Caco-2 (cell line): ENCODE measurements at regions not wholly inside any gene's neighbourhood (a gene's known extent, or its start where the extent isn't known, plus 50 kb on each side); places are given as distances from the start of the nearest gene placed in this dataset.

Experiments
- BruUV-seq: library from RNA; stranded (reverse); fragments of 400-500 nt; replicated peaks from 2 replicates; lab custom pipeline; 2021; lab: Mats Ljungman, UMichigan
- CTCF ChIA-PET: fragments of 300-600 bp; sonication (Branson Sonifier 250); formaldehyde crosslinking; loops from one replicate; lab custom pipeline; 2022; ENCODE audit warnings: antibody characterized with exemption; lab: Charles Lee
- POLR2A ChIA-PET: fragments of 300-600 bp; sonication (Branson Sonifier 250); formaldehyde crosslinking; loops from one replicate; lab custom pipeline; 2022; ENCODE audit warnings: antibody characterized with exemption; lab: Charles Lee
- DNase-seq, 2 experiments: peaks; one replicate each; pipeline versions ENCODE4 v3.0.0 to v3.0.0-alpha.2; 2020 to 2022
- H3K27me3 ChIP-seq: replicated peaks from 2 replicates; pipeline ENCODE4 v1.6.0; 2011; ENCODE audit warnings: low read length; ENCODE audit not compliant: control insufficient read depth, insufficient read depth
- H3K36me3 ChIP-seq: 2 replicates; pipeline ENCODE4 v1.5.1; 2011; ENCODE audit warnings: low read length; ENCODE audit not compliant: control insufficient read depth, insufficient read depth
- H3K4me1 ChIP-seq: fragments of 250-450 bp; sonication (Bioruptor Pico); 2 replicates; pipeline ENCODE4 v1.5.1; 2020; ENCODE audit warnings: mild to moderate bottlenecking
- H3K4me3 ChIP-seq: 2 replicates; pipeline ENCODE4 v1.5.1; 2011; ENCODE audit warnings: low read depth, mild to moderate bottlenecking, control low read depth, low read length
- H3K9me3 ChIP-seq: fragments of 250-450 bp; sonication (Bioruptor Pico); 2 replicates; pipeline ENCODE4 v1.5.1; 2020; ENCODE audit warnings: mild to moderate bottlenecking, moderate library complexity
- H3K27ac Mint-ChIP-seq: one replicate; pipeline ENCODE4 v1.8.0; 2022; ENCODE audit warnings: mixed read lengths; ENCODE audit not compliant: unreplicated experiment
- H3K27me3 Mint-ChIP-seq: one replicate; pipeline ENCODE4 v1.8.0; 2022; ENCODE audit warnings: mixed read lengths; ENCODE audit not compliant: insufficient read depth, unreplicated experiment
- H3K36me3 Mint-ChIP-seq: one replicate; pipeline ENCODE4 v1.8.0; 2022; ENCODE audit warnings: mild to moderate bottlenecking, mixed read lengths; ENCODE audit not compliant: insufficient read depth, unreplicated experiment
- H3K4me1 Mint-ChIP-seq: one replicate; pipeline ENCODE4 v1.8.0; 2022; ENCODE audit warnings: low read depth, mixed read lengths; ENCODE audit not compliant: unreplicated experiment
- H3K4me3 Mint-ChIP-seq: one replicate; pipeline ENCODE4 v1.8.0; 2022; ENCODE audit warnings: mild to moderate bottlenecking, moderate library complexity, mixed read lengths; ENCODE audit not compliant: unreplicated experiment
- H3K9me3 Mint-ChIP-seq: one replicate; pipeline ENCODE4 v1.8.0; 2022; ENCODE audit warnings: mixed read lengths; ENCODE audit not compliant: unreplicated experiment
- intact Hi-C: fragments of 100-400 bp; cut with micrococcal nuclease; formaldehyde crosslinking; loops from one replicate; pipeline ENCODE4 v1.10.0; 2022; ENCODE audit not compliant: unreplicated experiment
- TF ChIP-seq, protein P1 (sequence below), 2 experiments: fragments of 200-600 bp in 1 of 2; IDR thresholded peaks; 1 replicate in 1 of 2; 2 replicates in 1 of 2; pipeline versions ENCODE4 v1.5.1 to v1.8.0; 2011 to 2022; ENCODE audit warnings: antibody characterized with exemption in 1 of 2, control low read depth in 1 of 2, inconsistent platforms in 1 of 2, low read depth in 1 of 2, low read length in 1 of 2, mild to moderate bottlenecking in 1 of 2, moderate library complexity in 1 of 2; ENCODE audit not compliant: insufficient read depth in 1 of 2, severe bottlenecking in 1 of 2, unreplicated experiment in 1 of 2

DNA sequence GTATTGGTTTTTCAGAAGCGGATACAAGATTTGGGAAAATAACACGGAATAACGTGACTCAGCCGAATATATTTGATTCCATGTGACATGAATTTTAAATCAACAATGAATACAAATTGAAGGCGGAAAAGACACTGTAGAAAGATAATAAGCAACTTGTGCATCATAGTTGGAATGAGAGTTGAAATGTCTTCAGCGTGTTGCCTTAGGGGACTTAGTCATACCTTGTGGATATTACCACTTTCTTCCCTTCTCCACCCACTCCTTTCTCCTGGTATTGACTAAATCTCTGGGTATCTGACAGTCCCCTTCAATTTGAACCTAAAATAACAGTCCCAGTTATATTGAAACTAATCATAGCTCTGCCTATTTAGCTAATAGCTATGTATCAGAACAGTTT is 2373.1 kb upstream of the RAG2 start:
- Histone ChIP-seq H3K4me3 (no peak overlapping the region), H3K9me3 (0 out of 2 replicates have a peak, but pooled peaks cover 3% of the 10 kb centered on the region), H3K27me3 (no peaks in the 10 kb centered on the region), H3K4me1 (no peaks in the 10 kb centered on the region), H3K36me3 (no peaks in the 10 kb centered on the region)
- CTCF ChIA-PET: no interaction called here
- no peaks in the 10 kb centered on the region for H3K27me3 Mint-ChIP-seq
- H3K9me3 Mint-ChIP-seq: no peaks in the 10 kb centered on the region
- no peaks in the 10 kb centered on the region for H3K4me1 Mint-ChIP-seq
- no TSS peak for BruUV-seq
- no peaks in the 10 kb centered on the region for H3K36me3 Mint-ChIP-seq
- no peak overlapping the region for H3K4me3 Mint-ChIP-seq
- no peak for DNase-seq
- POLR2A ChIA-PET: no interaction called here
- TF ChIP-seq, protein P1, sequence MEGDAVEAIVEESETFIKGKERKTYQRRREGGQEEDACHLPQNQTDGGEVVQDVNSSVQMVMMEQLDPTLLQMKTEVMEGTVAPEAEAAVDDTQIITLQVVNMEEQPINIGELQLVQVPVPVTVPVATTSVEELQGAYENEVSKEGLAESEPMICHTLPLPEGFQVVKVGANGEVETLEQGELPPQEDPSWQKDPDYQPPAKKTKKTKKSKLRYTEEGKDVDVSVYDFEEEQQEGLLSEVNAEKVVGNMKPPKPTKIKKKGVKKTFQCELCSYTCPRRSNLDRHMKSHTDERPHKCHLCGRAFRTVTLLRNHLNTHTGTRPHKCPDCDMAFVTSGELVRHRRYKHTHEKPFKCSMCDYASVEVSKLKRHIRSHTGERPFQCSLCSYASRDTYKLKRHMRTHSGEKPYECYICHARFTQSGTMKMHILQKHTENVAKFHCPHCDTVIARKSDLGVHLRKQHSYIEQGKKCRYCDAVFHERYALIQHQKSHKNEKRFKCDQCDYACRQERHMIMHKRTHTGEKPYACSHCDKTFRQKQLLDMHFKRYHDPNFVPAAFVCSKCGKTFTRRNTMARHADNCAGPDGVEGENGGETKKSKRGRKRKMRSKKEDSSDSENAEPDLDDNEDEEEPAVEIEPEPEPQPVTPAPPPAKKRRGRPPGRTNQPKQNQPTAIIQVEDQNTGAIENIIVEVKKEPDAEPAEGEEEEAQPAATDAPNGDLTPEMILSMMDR (IDR thresholded peaks at IDR 0.05; ENCODE audit: insufficient read depth in 1 of 2, low read depth in 1 of 2, low read length in 1 of 2, severe bottlenecking in 1 of 2, unreplicated experiment in 1 of 2): no peak
- intact Hi-C loops: no loop called here
- no peak overlapping the region for H3K27ac Mint-ChIP-seq

DNA sequence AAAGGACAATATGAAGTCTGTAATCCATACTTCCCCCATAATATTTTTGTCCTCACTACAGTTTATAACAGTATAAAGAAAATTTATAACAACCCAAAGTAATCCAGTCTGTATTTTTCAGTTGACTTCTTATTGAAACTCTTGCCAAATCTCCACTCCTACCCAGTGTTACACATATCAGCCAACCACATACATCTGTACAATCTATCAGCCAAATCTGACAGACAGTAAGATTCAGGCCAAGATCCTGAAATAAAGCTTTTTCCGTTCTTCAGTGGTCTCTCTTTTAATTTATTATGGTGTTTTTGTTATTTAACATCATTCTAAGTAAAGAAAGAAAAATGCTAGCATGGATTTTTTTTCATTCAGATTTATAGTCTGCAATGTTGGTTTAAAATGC is 2370.9 kb upstream of the RAG2 start:
- H3K4me1 ChIP-seq: no peaks in the 10 kb centered on the region
- ChIA-PET CTCF (no interaction called here), POLR2A (no interaction called here)
- intact Hi-C loops: no loop called here
- Mint-ChIP-seq H3K27me3 (no peaks in the 10 kb centered on the region), H3K36me3 (no peaks in the 10 kb centered on the region), H3K4me3 (no peak overlapping the region), H3K4me1 (no peaks in the 10 kb centered on the region), H3K9me3 (no peaks in the 10 kb centered on the region), H3K27ac (no peak overlapping the region)
- 0 out of 2 replicates have a peak, but pooled peaks cover 3% of the 10 kb centered on the region for H3K9me3 ChIP-seq
- TF ChIP-seq, protein P1 (IDR thresholded peaks at IDR 0.05; ENCODE audit: insufficient read depth in 1 of 2, low read depth in 1 of 2, low read length in 1 of 2, severe bottlenecking in 1 of 2, unreplicated experiment in 1 of 2): no peak
- H3K27me3 ChIP-seq: no peaks in the 10 kb centered on the region
- H3K36me3 ChIP-seq: no peaks in the 10 kb centered on the region
- H3K4me3 ChIP-seq: no peak overlapping the region
- no TSS peak for BruUV-seq
- DNase-seq: no peak

DNA sequence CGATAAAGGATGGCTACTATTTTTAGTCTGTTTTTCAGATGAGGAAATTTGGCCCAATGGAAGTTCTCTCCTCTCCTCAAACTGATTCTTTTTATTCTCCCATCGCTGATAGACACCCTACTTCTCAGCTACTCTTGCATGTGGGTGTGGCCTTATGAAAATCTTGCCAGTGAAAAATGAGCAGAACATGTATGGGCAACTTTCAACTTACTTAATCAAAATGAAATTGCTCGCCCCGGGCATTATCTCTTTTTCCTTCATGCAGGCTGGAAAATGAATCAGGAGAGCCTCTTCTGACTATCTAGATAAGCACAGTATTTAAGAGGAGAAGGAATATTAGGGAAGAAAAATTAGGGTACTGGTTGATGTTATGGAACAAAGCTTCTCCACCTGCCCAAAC is 2354.7 kb upstream of the RAG2 start:
- Mint-ChIP-seq H3K9me3 (no peaks in the 10 kb centered on the region), H3K36me3 (no peaks in the 10 kb centered on the region), H3K4me3 (no peak overlapping the region), H3K27me3 (no peaks in the 10 kb centered on the region), H3K27ac (no peak overlapping the region), H3K4me1 (no peaks in the 10 kb centered on the region)
- H3K9me3 ChIP-seq: no peaks in the 10 kb centered on the region
- TF ChIP-seq, protein P1 (IDR thresholded peaks at IDR 0.05; ENCODE audit: insufficient read depth in 1 of 2, low read depth in 1 of 2, low read length in 1 of 2, severe bottlenecking in 1 of 2, unreplicated experiment in 1 of 2): no peak
- no peaks in the 10 kb centered on the region for H3K4me1 ChIP-seq
- no TSS peak for BruUV-seq
- DNase-seq: no peak
- ChIA-PET CTCF (no interaction called here), POLR2A (no interaction called here)
- intact Hi-C loops: no loop called here
- H3K4me3 ChIP-seq: no peak overlapping the region
- H3K36me3 ChIP-seq: no peaks in the 10 kb centered on the region
- no peaks in the 10 kb centered on the region for H3K27me3 ChIP-seq
